Panc1 (cell line): ENCODE measurements at regions not wholly inside any gene's neighbourhood (a gene's known extent, or its start where the extent isn't known, plus 50 kb on each side); places are given as distances from the start of the nearest gene placed in this dataset.
"Not testable (repeated sequence)": the region's sequence is repeated elsewhere in the genome, so short reads cannot be mapped to it uniquely, and the experiment has no call there.

Source experiments
- ATAC-seq: fragments of 200-7000 bp; cut with Tn5 transposase; 2 replicates; pipeline ENCODE4 v1.9.1; 2020; ENCODE audit warnings: mild to moderate bottlenecking, moderate library complexity
- BruUV-seq: library from RNA; stranded (reverse); fragments of 400-500 nt; replicated peaks from 2 replicates; lab custom pipeline; 2021; lab: Mats Ljungman, UMichigan
- CTCF ChIA-PET: fragments of 300-600 bp; sonication (Branson Sonifier 250); formaldehyde crosslinking; loops from one replicate; lab custom pipeline; 2022; ENCODE audit warnings: antibody characterized with exemption; lab: Charles Lee
- POLR2A ChIA-PET: fragments of 300-600 bp; sonication (Branson Sonifier 250); formaldehyde crosslinking; loops from one replicate; lab custom pipeline; 2022; ENCODE audit warnings: antibody characterized with exemption; lab: Charles Lee
- DNase-seq: peaks from one replicate; pipeline ENCODE4 v3.0.0-alpha.2; 2010; ENCODE audit warnings: low read depth, low spot score
- H3K27ac ChIP-seq: 2 replicates; pipeline ENCODE4 v1.5.1; 2011; ENCODE audit warnings: mild to moderate bottlenecking, low read length, inconsistent platforms
- H3K27me3 ChIP-seq: fragments of 200-500 bp; sonication (Bioruptor generic); 2 replicates; pipeline ENCODE4 v1.6.0; 2014; ENCODE audit warnings: low read length, inconsistent platforms; ENCODE audit not compliant: control insufficient read depth, insufficient read depth
- H3K36me3 ChIP-seq: fragments of 200-500 bp; sonication (Bioruptor generic); 2 replicates; pipeline ENCODE4 v1.5.1; 2014; ENCODE audit warnings: inconsistent platforms, mild to moderate bottlenecking, low read length, moderate library complexity; ENCODE audit not compliant: control insufficient read depth, insufficient read depth
- H3K4me1 ChIP-seq: 2 replicates; pipeline ENCODE4 v1.5.1; 2011; ENCODE audit warnings: inconsistent platforms, mild to moderate bottlenecking, low read length, moderate library complexity; ENCODE audit not compliant: control insufficient read depth, insufficient read depth
- H3K4me3 ChIP-seq, 2 experiments: 2 replicates each; pipeline ENCODE4 v1.5.1; 2011 to 2012; ENCODE audit warnings: low read depth in 2 of 2, low read length in 2 of 2, mild to moderate bottlenecking in 2 of 2, inconsistent platforms in 1 of 2, moderate library complexity in 1 of 2
- H3K9me3 ChIP-seq: fragments of 200-500 bp; sonication (Bioruptor generic); 2 replicates; pipeline ENCODE4 v1.5.1; 2014; ENCODE audit warnings: low read depth, mild to moderate bottlenecking, inconsistent platforms, low read length, moderate library complexity; ENCODE audit not compliant: control insufficient read depth, insufficient read depth
- POLR2AphosphoS5 ChIP-seq: IDR thresholded peaks from 2 replicates; pipeline ENCODE4 v1.6.1; 2012; ENCODE audit warnings: mild to moderate bottlenecking, low read depth, low read length, moderate library complexity
- REST ChIP-seq, 2 experiments: IDR thresholded peaks; 2 replicates each; pipeline ENCODE4 v1.6.1; 2011 to 2012; ENCODE audit warnings: low read depth in 2 of 2, control low read depth in 1 of 2, low read length in 1 of 2, mild to moderate bottlenecking in 1 of 2, moderate library complexity in 1 of 2; ENCODE audit not compliant: insufficient read depth in 1 of 2
- SIN3A ChIP-seq: IDR thresholded peaks from 2 replicates; pipeline ENCODE4 v1.6.1; 2012; ENCODE audit warnings: low read depth, mild to moderate bottlenecking, low read length, moderate library complexity, borderline replicate concordance; ENCODE audit not compliant: insufficient read depth
- TCF7L2 ChIP-seq: IDR thresholded peaks from 2 replicates; pipeline ENCODE4 v1.6.1; 2011; ENCODE audit warnings: mild to moderate bottlenecking, low read depth, low read length, inconsistent platforms
- in situ Hi-C: cut with HindIII; loops from 2 replicates; pipeline ENCODE4 v1.10.0; 2016; ENCODE audit warnings: low sequenced_read_pairs, low pct_unique_long_range_greater_than_20kb
- intact Hi-C: fragments of 100-400 bp; cut with micrococcal nuclease; formaldehyde crosslinking; loops from one replicate; pipeline ENCODE4 v1.10.0; 2022; ENCODE audit not compliant: unreplicated experiment
- TF ChIP-seq, protein P1 (sequence below): fragments of 450-650 bp; IDR thresholded peaks from 2 replicates; pipeline ENCODE4 v1.5.1; 2017; ENCODE audit warnings: mild to moderate bottlenecking

DNA sequence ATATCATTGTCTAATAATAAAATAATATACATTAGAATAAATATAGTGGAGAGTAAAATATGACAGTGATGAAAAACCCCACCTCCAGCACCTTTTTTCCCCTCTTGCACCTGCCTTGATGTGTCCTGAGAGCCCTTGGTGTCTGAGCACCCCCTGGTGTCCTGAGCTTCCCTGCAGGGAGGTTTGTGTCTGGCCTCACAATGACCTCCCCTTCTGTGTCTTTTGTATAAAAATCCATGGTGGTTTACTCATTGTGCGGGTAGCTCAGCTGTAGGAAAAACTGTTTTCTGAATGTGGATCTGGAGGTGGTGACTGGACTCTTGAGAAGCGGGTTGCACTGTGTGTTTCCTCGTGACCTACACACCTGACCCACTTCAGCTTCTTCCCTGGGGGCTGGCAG is 636.9 kb downstream of the TMEM121 start:
- H3K36me3 ChIP-seq = no peaks in the 10 kb centered on the region
- H3K9me3 ChIP-seq = no peaks in the 10 kb centered on the region
- ChIA-PET POLR2A (no interaction called here), CTCF (no interaction called here)
- no peak for ATAC-seq
- H3K4me3 ChIP-seq = no peak overlapping the region
- no peaks in the 10 kb centered on the region for H3K4me1 ChIP-seq
- intact Hi-C loops (no loop called here), in situ Hi-C loops (no loop called here)
- no peak overlapping the region for H3K27ac ChIP-seq
- H3K27me3 ChIP-seq = no peaks in the 10 kb centered on the region; the same call in 1 of the 2 replicates
- TF ChIP-seq SIN3A = no peak
- TF ChIP-seq, protein P1, sequence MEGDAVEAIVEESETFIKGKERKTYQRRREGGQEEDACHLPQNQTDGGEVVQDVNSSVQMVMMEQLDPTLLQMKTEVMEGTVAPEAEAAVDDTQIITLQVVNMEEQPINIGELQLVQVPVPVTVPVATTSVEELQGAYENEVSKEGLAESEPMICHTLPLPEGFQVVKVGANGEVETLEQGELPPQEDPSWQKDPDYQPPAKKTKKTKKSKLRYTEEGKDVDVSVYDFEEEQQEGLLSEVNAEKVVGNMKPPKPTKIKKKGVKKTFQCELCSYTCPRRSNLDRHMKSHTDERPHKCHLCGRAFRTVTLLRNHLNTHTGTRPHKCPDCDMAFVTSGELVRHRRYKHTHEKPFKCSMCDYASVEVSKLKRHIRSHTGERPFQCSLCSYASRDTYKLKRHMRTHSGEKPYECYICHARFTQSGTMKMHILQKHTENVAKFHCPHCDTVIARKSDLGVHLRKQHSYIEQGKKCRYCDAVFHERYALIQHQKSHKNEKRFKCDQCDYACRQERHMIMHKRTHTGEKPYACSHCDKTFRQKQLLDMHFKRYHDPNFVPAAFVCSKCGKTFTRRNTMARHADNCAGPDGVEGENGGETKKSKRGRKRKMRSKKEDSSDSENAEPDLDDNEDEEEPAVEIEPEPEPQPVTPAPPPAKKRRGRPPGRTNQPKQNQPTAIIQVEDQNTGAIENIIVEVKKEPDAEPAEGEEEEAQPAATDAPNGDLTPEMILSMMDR = no peak
- no peak for TF ChIP-seq POLR2AphosphoS5
- TF ChIP-seq REST (IDR thresholded peaks at IDR 0.05; ENCODE audit: insufficient read depth in 1 of 2, low read depth in 2 of 2, low read length in 1 of 2) = no peak
- TF ChIP-seq TCF7L2 = no peak
- no TSS peak for BruUV-seq
- DNase-seq = no peak

GRCh38 chr14:106163812-106164211 is 637.4 kb downstream of the TMEM121 start:
- CTCF ChIA-PET = not testable (repeated sequence)

GRCh38 chr14:106166232-106166631 is 639.8 kb downstream of the TMEM121 start:
- ChIA-PET CTCF (no interaction called here), POLR2A (no interaction called here)
- Histone ChIP-seq H3K27me3 (no peaks in the 10 kb centered on the region; the same call in 1 of the 2 replicates), H3K27ac (no peak overlapping the region), H3K4me3 (no peak overlapping the region), H3K36me3 (no peaks in the 10 kb centered on the region), H3K4me1 (no peaks in the 10 kb centered on the region), H3K9me3 (no peaks in the 10 kb centered on the region)
- BruUV-seq = no TSS peak
- in situ Hi-C loops (no loop called here), intact Hi-C loops (no loop called here)
- ATAC-seq = no peak
- TF ChIP-seq TCF7L2 (no peak), SIN3A (no peak), REST (IDR thresholded peaks at IDR 0.05; ENCODE audit: insufficient read depth in 1 of 2, low read depth in 2 of 2, low read length in 1 of 2) (no peak), POLR2AphosphoS5 (no peak)
- TF ChIP-seq, protein P1 = no peak
- DNase-seq = no peak

More at GRCh38 chr14:106163812-106164211, 637.4 kb downstream of the TMEM121 start:
- H3K36me3 ChIP-seq, H3K4me3 ChIP-seq, ATAC-seq, POLR2A ChIA-PET, intact Hi-C loops, BruUV-seq, DNase-seq, in situ Hi-C loops, H3K27me3 ChIP-seq, H3K9me3 ChIP-seq, H3K4me1 ChIP-seq, H3K27ac ChIP-seq: not testable (repeated sequence)
